Coronary artery (tissue), 2 donors: ENCODE measurements at regions not wholly inside any gene's neighbourhood (a gene's known extent, or its start where the extent isn't known, plus 50 kb on each side); places are given as distances from the start of the nearest gene placed in this dataset.

Experiments
- DNase-seq: peaks from one replicate; pipeline ENCODE4 v3.0.0-alpha.2; 2017; ENCODE audit warnings: low spot score
- H3K27ac ChIP-seq, 2 donors: fragments of 200-600 bp; sonication (generic); one replicate each; pipeline ENCODE4 v1.5.1; 2016 to 2019
- H3K4me3 ChIP-seq: fragments of 200-600 bp; sonication (generic); 2 replicates; pipeline ENCODE4 v1.5.1; 2016; ENCODE audit warnings: mild to moderate bottlenecking, moderate library complexity
- TF ChIP-seq, protein P1 (sequence below): fragments of 200-600 bp; sonication (generic); IDR thresholded peaks from one replicate; pipeline ENCODE4 v1.5.1; 2019; ENCODE audit warnings: antibody characterized with exemption

DNA sequence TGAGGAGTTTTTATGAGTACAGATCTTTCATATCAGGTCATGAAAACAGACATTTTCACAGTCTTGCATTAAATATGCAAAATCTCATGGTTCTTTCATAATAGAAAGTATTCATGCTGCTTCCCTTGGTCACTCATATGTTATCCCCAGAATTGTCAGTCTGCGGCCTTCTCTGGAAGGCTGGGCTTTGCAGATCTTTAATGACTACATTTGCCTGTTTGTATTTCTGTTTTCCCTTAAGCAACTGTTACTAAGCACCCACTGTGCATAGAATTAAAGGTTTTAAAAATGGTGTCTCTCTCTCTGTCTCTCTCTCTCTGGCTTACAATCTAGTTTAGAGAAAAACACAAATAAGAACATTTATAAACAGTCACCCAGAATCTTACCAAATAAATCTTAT lies 456.3 kb downstream of the RIT2 start:
- TF ChIP-seq, protein P1, sequence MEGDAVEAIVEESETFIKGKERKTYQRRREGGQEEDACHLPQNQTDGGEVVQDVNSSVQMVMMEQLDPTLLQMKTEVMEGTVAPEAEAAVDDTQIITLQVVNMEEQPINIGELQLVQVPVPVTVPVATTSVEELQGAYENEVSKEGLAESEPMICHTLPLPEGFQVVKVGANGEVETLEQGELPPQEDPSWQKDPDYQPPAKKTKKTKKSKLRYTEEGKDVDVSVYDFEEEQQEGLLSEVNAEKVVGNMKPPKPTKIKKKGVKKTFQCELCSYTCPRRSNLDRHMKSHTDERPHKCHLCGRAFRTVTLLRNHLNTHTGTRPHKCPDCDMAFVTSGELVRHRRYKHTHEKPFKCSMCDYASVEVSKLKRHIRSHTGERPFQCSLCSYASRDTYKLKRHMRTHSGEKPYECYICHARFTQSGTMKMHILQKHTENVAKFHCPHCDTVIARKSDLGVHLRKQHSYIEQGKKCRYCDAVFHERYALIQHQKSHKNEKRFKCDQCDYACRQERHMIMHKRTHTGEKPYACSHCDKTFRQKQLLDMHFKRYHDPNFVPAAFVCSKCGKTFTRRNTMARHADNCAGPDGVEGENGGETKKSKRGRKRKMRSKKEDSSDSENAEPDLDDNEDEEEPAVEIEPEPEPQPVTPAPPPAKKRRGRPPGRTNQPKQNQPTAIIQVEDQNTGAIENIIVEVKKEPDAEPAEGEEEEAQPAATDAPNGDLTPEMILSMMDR = no peak
- no peak overlapping the region for H3K27ac ChIP-seq
- no peak for DNase-seq
- no peak overlapping the region for H3K4me3 ChIP-seq

DNA sequence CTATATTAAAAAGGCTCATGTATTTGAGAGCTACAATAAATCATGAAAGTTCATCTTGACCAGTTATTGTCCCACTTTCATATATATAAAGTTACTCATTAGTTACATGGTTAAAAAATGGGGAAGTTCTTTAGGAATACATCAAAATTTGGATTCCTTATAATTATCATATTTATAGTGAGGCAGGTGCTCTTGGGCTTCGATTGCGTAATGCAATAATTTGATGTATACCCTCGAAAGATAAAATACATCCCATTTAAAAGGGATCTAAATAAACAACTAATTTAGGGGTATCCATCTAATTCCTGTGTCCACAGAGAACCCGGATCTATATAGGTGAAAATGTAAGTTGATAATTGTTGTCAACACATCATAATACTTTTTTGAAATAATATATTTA lies 444.6 kb downstream of the RIT2 start:
- TF ChIP-seq, protein P1 = no peak
- no peak overlapping the region for H3K27ac ChIP-seq
- no peak for DNase-seq
- no peak overlapping the region for H3K4me3 ChIP-seq

DNA sequence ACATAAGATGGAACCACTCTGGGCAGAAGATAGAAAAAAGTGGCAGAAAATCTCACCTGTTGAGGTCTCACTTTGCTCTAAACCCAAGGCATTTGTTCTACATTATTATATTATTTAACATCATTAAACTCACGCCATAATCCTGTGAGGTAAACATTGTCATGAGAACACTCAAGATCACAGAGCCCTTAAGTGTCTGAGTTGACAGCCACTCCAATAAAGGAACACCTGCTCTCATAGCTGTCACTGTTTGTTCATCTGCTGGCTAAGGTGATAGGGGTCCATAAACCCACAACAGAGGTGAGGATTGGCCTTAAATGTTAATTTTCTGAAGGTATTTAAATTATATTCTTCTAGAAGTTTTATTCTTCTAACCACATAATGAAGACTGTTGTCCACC lies 439.7 kb downstream of the RIT2 start:
- DNase-seq = no peak
- TF ChIP-seq, protein P1 = no peak
- no peak overlapping the region for H3K4me3 ChIP-seq
- no peak overlapping the region for H3K27ac ChIP-seq

DNA sequence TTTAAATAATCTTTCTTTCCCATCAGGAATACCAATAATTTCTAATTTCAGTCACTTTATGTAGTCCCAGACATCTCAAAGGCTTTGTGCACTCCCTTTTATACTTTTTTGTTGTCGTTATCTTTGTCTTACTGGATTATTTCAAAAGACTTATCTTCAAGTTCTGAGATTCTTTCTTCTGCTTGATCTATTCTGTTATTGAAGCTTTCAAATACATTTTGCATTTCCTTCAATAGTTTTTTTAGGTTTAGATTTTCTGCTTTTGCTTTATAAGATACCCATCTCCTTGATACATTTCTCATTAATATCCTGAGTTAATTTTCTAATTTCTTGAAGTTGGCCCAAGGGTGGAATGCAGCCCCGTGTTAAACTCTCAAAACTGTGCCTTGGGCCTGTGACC lies 432.4 kb downstream of the RIT2 start:
- TF ChIP-seq, protein P1 = no peak
- Histone ChIP-seq H3K27ac (no peak overlapping the region), H3K4me3 (no peak overlapping the region)
- no peak for DNase-seq

DNA sequence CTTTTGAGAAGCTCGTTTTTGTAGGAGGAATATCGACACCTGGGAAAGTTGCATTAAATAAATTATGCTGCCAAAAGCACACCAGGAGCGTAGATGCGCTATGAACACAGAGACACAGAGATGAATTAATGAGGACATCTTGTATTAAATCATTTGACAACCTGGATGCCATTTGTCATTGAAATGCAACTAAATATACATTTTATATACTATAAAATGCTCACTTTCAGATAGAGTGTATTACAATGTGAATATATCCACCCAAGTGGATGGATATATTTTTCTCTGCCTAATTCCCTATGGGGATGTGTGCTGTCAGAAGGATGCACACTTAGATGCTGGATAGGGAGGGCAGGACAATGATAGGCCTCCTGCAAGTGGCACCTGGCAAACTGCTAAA lies 426.2 kb downstream of the RIT2 start:
- Histone ChIP-seq H3K4me3 (no peak overlapping the region), H3K27ac (no peak overlapping the region)
- TF ChIP-seq, protein P1 = no peak
- DNase-seq = no peak
